ENCODE measurements at regions not wholly inside any gene's neighbourhood (a gene's known extent, or its start where the extent isn't known, plus 50 kb on each side); places are given as distances from the start of the nearest gene placed in this dataset.

DNA sequence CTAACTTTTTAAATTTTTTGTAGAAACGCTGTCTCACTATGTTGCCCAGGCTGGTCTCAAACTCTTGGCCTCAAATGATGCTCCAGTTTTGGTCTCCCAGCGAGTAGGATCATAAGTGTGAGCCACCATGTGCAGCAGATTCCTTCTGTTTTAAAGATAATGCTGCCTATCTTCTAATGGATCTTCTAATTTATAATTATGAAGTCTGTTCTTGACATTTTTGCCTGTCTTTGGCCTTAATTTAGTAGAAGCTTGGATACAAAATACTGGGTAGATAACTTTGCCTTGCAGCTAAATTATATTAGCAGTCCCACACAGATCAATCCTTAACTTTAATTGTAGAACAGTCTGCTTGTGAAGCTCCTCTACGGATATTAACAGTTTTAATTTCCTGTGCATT, 566.6 kb upstream of the CDH8 start:
- no peaks in the 10 kb centered on the region for H3K79me2 ChIP-seq (ENCODE audit: control insufficient read depth, low read length)
- H3K4me2 ChIP-seq (ENCODE audit: low read length) = no peak overlapping the region
- no peaks in the 10 kb centered on the region for H3K4me1 ChIP-seq (ENCODE audit: control insufficient read depth, low read length)
- H3F3A ChIP-seq (ENCODE audit: control insufficient read depth, insufficient read depth) = no peaks in the 10 kb centered on the region
- no peaks in the 10 kb centered on the region for H4K20me1 ChIP-seq (ENCODE audit: control insufficient read depth, insufficient read depth, low read depth, low read length)
- H3K4me3 ChIP-seq (ENCODE audit: low read length) = no peak overlapping the region
- no peaks in the 10 kb centered on the region for H3K36me3 ChIP-seq (ENCODE audit: control insufficient read depth, low read length)
- no peak overlapping the region for H3K27ac ChIP-seq (ENCODE audit: low read depth, low read length)
- H3K27me3 ChIP-seq (ENCODE audit: control insufficient read depth, low read length) = no peaks in the 10 kb centered on the region
- H3K9me3 ChIP-seq (ENCODE audit: control insufficient read depth, insufficient read depth, low read length) = no peaks in the 10 kb centered on the region
- no peaks in the 10 kb centered on the region for H3K9me2 ChIP-seq (replicated peaks; ENCODE audit: control insufficient read depth, low read length)
- TF ChIP-seq CTCF (IDR thresholded peaks at IDR 0.05; ENCODE audit: low read depth, low read length, poor library complexity, severe bottlenecking) = no peak
- TF ChIP-seq EZH2phosphoT487 (IDR thresholded peaks at IDR 0.05; ENCODE audit: borderline replicate concordance, low read length) = no peak

DNA sequence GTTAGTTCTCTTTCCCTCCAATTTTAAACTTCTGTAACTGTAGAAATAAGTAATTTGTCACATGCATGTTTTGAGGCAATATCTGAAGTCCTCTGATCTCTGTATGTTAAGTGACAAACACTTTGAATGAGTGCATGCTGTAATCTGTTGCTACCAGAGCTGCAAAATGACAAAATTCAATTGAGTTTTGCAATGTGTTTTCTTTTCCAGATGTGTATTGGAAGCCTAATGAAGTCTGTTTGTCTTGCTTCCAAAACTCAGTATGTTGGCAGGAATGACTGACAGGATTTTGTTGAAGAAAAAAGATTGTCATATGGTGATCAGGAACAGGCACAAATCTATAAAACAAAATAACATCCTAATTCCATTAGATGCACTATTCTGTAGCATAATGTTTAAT, 561.6 kb upstream of the CDH8 start:
- no peaks in the 10 kb centered on the region for H3K9me3 ChIP-seq (ENCODE audit: control insufficient read depth, insufficient read depth, low read length)
- H3K27me3 ChIP-seq (ENCODE audit: control insufficient read depth, low read length) = no peaks in the 10 kb centered on the region
- no peaks in the 10 kb centered on the region for H3F3A ChIP-seq (ENCODE audit: control insufficient read depth, insufficient read depth)
- no peak overlapping the region for H3K27ac ChIP-seq (ENCODE audit: low read depth, low read length)
- H4K20me1 ChIP-seq (ENCODE audit: control insufficient read depth, insufficient read depth, low read depth, low read length) = no peaks in the 10 kb centered on the region
- H3K9me2 ChIP-seq (replicated peaks; ENCODE audit: control insufficient read depth, low read length) = no peaks in the 10 kb centered on the region
- H3K4me2 ChIP-seq (ENCODE audit: low read length) = no peak overlapping the region
- H3K79me2 ChIP-seq (ENCODE audit: control insufficient read depth, low read length) = no peaks in the 10 kb centered on the region
- H3K4me1 ChIP-seq (ENCODE audit: control insufficient read depth, low read length) = no peaks in the 10 kb centered on the region
- H3K36me3 ChIP-seq (ENCODE audit: control insufficient read depth, low read length) = no peaks in the 10 kb centered on the region
- TF ChIP-seq CTCF (IDR thresholded peaks at IDR 0.05; ENCODE audit: low read depth, low read length, poor library complexity, severe bottlenecking) (no peak), EZH2phosphoT487 (IDR thresholded peaks at IDR 0.05; ENCODE audit: borderline replicate concordance, low read length) (no peak)
- no peak overlapping the region for H3K4me3 ChIP-seq (ENCODE audit: low read length)

- Histone ChIP-seq H3K4me3 (ENCODE audit: low read length) (no peak overlapping the region), H3F3A (ENCODE audit: control insufficient read depth, insufficient read depth) (no peaks in the 10 kb centered on the region), H3K9me3 (ENCODE audit: control insufficient read depth, insufficient read depth, low read length) (no peaks in the 10 kb centered on the region), H4K20me1 (ENCODE audit: control insufficient read depth, insufficient read depth, low read depth, low read length) (no peaks in the 10 kb centered on the region), H3K4me1 (ENCODE audit: control insufficient read depth, low read length) (no peaks in the 10 kb centered on the region), H3K79me2 (ENCODE audit: control insufficient read depth, low read length) (no peaks in the 10 kb centered on the region), H3K27ac (ENCODE audit: low read depth, low read length) (no peak overlapping the region), H3K27me3 (ENCODE audit: control insufficient read depth, low read length) (no peaks in the 10 kb centered on the region), H3K4me2 (ENCODE audit: low read length) (no peak overlapping the region), H3K9me2 (replicated peaks; ENCODE audit: control insufficient read depth, low read length) (no peaks in the 10 kb centered on the region), H3K36me3 (ENCODE audit: control insufficient read depth, low read length) (no peaks in the 10 kb centered on the region)
- TF ChIP-seq CTCF (IDR thresholded peaks at IDR 0.05; ENCODE audit: low read depth, low read length, poor library complexity, severe bottlenecking) (no peak), EZH2phosphoT487 (IDR thresholded peaks at IDR 0.05; ENCODE audit: borderline replicate concordance, low read length) (no peak)
Observed at GRCh38 chr16:62596584-62596983, 560.3 kb upstream of the CDH8 start.

- no peaks in the 10 kb centered on the region for H3K27me3 ChIP-seq (ENCODE audit: control insufficient read depth, low read length)
- no peaks in the 10 kb centered on the region for H4K20me1 ChIP-seq (ENCODE audit: control insufficient read depth, insufficient read depth, low read depth, low read length)
- H3K27ac ChIP-seq (ENCODE audit: low read depth, low read length) = no peak overlapping the region
- no peak overlapping the region for H3K4me3 ChIP-seq (ENCODE audit: low read length)
- no peaks in the 10 kb centered on the region for H3F3A ChIP-seq (ENCODE audit: control insufficient read depth, insufficient read depth)
- H3K4me2 ChIP-seq (ENCODE audit: low read length) = no peak overlapping the region
- H3K79me2 ChIP-seq (ENCODE audit: control insufficient read depth, low read length) = no peaks in the 10 kb centered on the region
- no peaks in the 10 kb centered on the region for H3K36me3 ChIP-seq (ENCODE audit: control insufficient read depth, low read length)
- H3K4me1 ChIP-seq (ENCODE audit: control insufficient read depth, low read length) = no peaks in the 10 kb centered on the region
- no peak for TF ChIP-seq CTCF (IDR thresholded peaks at IDR 0.05; ENCODE audit: low read depth, low read length, poor library complexity, severe bottlenecking)
- TF ChIP-seq EZH2phosphoT487 (IDR thresholded peaks at IDR 0.05; ENCODE audit: borderline replicate concordance, low read length) = no peak
- no peaks in the 10 kb centered on the region for H3K9me2 ChIP-seq (replicated peaks; ENCODE audit: control insufficient read depth, low read length)
- no peaks in the 10 kb centered on the region for H3K9me3 ChIP-seq (ENCODE audit: control insufficient read depth, insufficient read depth, low read length)
Observed at GRCh38 chr16:62596125-62596524, 559.9 kb upstream of the CDH8 start.

Data from DOHH2 (cell line).